ENCODE measurements at regions not wholly inside any gene's neighbourhood (a gene's known extent, or its start where the extent isn't known, plus 50 kb on each side); places are given as distances from the start of the nearest gene placed in this dataset.

DNA sequence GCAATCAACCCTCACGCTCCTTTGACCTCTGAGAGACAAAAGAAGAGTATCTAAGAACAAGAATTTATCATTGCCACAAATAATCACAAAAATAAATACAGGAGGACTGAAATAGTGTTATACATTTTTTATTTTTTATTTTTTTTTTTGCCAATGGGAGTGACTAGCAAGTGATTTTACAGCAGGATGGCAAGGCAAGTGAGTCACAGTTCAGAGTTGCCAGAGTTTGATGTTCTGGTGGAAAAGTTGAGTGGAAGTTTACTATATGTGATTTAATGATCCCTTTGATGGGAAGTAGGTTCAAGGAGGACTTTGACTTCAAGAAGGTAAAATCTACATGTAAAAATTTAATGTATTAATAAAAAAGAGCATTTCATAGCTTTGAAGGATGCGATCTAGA is 2691.4 kb downstream of the PCDH9 start:
- TF ChIP-seq POLR2A (IDR thresholded peaks at IDR 0.05; ENCODE audit: low read length): no peak
- no peak for TF ChIP-seq GATA1 (IDR thresholded peaks at IDR 0.05; ENCODE audit: low read depth, low read length)
